HG03280 (cell line): ENCODE measurements at regions not wholly inside any gene's neighbourhood (a gene's known extent, or its start where the extent isn't known, plus 50 kb on each side); places are given as distances from the start of the nearest gene placed in this dataset.
"Not testable (repeated sequence)": the region's sequence is repeated elsewhere in the genome, so short reads cannot be mapped to it uniquely, and the experiment has no call there.

Experiments
- ATAC-seq: cut with Tn5 transposase; IDR thresholded peaks from one replicate; pipeline ENCODE4 v1.9.1; 2021; ENCODE audit warnings: mild to moderate bottlenecking, moderate library complexity; ENCODE audit not compliant: unreplicated experiment

- not testable (repeated sequence) for ATAC-seq
Observed at GRCh38 chr9:72433616-72434267, 68.7 kb upstream of the ZFAND5 start.

GRCh38 chr9:72431036-72431435 is 66.0 kb upstream of the ZFAND5 start:
- no peak for ATAC-seq

- ATAC-seq, result no peak
Observed at GRCh38 chr9:72428329-72428728, 63.3 kb upstream of the ZFAND5 start.

- no peak for ATAC-seq
Observed at GRCh38 chr9:72427801-72428200, 62.8 kb upstream of the ZFAND5 start.

- no peak for ATAC-seq
Observed at GRCh38 chr9:72424131-72424530, 59.1 kb upstream of the ZFAND5 start.

GRCh38 chr9:72422214-72422613 is 57.2 kb upstream of the ZFAND5 start:
- ATAC-seq, result no peak

GRCh38 chr9:72420783-72421182 is 55.8 kb upstream of the ZFAND5 start:
- no peak for ATAC-seq

GRCh38 chr9:72415948-72416347 is 50.9 kb upstream of the ZFAND5 start:
- ATAC-seq, result no peak

- no peak for ATAC-seq
Observed at GRCh38 chr9:72415163-72415562, 50.2 kb upstream of the ZFAND5 start.
